Left ventricle myocardium inferior (tissue), 1 donor: ENCODE measurements at regions not wholly inside any gene's neighbourhood (a gene's known extent, or its start where the extent isn't known, plus 50 kb on each side); places are given as distances from the start of the nearest gene placed in this dataset.
"Not testable (repeated sequence)": the region's sequence is repeated elsewhere in the genome, so short reads cannot be mapped to it uniquely, and the experiment has no call there.

Experiments used
- DNase-seq: peaks from one replicate; pipeline ENCODE4 v3.0.0-alpha.2; 2020
- H3K27ac ChIP-seq: fragments of 200-600 bp; replicated peaks from 2 replicates; pipeline ENCODE4 v1.8.0; 2021
- H3K27me3 ChIP-seq: fragments of 200-600 bp; 2 replicates; pipeline ENCODE4 v1.8.0; 2021; ENCODE audit warnings: low read depth
- H3K36me3 ChIP-seq: fragments of 200-600 bp; 2 replicates; pipeline ENCODE4 v1.8.0; 2021
- H3K4me1 ChIP-seq: fragments of 200-600 bp; 2 replicates; pipeline ENCODE4 v1.8.0; 2021
- H3K4me3 ChIP-seq: fragments of 200-600 bp; 2 replicates; pipeline ENCODE4 v1.8.0; 2021; ENCODE audit warnings: mild to moderate bottlenecking, moderate library complexity
- H3K9me3 ChIP-seq: fragments of 200-600 bp; replicated peaks from 2 replicates; pipeline ENCODE4 v1.8.0; 2021
- intact Hi-C: fragments of 100-400 bp; cut with micrococcal nuclease; formaldehyde crosslinking; loops from one replicate; pipeline ENCODE4 v1.11.0; 2022
- TF ChIP-seq, protein P1 (sequence below): fragments of 200-600 bp; IDR thresholded peaks from 2 replicates; pipeline ENCODE4 v1.8.0; 2021; ENCODE audit warnings: antibody characterized with exemption, mild to moderate bottlenecking, borderline replicate concordance
- donor health status: DM: no; HTN: yes; CAD: no; lungs with severe emphysema.

DNA sequence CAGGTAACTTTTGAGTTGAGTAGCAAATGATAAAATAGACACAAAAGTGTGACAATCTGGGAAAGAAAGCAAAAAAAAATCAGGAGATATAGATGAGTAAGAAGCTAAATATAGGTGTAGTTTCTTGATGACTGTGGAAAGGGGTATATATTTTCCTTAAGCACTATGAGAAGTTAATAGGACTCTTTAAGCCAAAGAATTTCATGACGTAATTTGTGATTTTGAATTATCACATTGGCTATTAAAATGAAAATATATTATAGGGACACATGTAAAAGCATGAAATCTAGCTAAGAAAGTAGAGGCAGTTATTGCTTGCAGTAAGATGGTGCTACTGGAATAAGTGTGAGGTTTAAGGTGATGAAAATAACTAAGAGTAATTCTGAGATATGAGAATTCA is 759.1 kb downstream of the KCNT2 start:
- no peaks in the 10 kb centered on the region for H3K4me1 ChIP-seq
- DNase-seq = no peak
- H3K36me3 ChIP-seq = no peaks in the 10 kb centered on the region
- H3K9me3 ChIP-seq = peaks cover 3% of the 10 kb centered on the region
- TF ChIP-seq, protein P1, sequence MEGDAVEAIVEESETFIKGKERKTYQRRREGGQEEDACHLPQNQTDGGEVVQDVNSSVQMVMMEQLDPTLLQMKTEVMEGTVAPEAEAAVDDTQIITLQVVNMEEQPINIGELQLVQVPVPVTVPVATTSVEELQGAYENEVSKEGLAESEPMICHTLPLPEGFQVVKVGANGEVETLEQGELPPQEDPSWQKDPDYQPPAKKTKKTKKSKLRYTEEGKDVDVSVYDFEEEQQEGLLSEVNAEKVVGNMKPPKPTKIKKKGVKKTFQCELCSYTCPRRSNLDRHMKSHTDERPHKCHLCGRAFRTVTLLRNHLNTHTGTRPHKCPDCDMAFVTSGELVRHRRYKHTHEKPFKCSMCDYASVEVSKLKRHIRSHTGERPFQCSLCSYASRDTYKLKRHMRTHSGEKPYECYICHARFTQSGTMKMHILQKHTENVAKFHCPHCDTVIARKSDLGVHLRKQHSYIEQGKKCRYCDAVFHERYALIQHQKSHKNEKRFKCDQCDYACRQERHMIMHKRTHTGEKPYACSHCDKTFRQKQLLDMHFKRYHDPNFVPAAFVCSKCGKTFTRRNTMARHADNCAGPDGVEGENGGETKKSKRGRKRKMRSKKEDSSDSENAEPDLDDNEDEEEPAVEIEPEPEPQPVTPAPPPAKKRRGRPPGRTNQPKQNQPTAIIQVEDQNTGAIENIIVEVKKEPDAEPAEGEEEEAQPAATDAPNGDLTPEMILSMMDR = no peak
- no peak overlapping the region for H3K4me3 ChIP-seq
- H3K27me3 ChIP-seq = no peaks in the 10 kb centered on the region
- H3K27ac ChIP-seq = no peak overlapping the region
- intact Hi-C loops = no loop called here

GRCh38 chr1:195847957-195848875 is 760.0 kb downstream of the KCNT2 start:
- H3K4me3 ChIP-seq, H3K27ac ChIP-seq, intact Hi-C loops, H3K9me3 ChIP-seq, DNase-seq, H3K36me3 ChIP-seq, H3K4me1 ChIP-seq, H3K27me3 ChIP-seq: not testable (repeated sequence)

DNA sequence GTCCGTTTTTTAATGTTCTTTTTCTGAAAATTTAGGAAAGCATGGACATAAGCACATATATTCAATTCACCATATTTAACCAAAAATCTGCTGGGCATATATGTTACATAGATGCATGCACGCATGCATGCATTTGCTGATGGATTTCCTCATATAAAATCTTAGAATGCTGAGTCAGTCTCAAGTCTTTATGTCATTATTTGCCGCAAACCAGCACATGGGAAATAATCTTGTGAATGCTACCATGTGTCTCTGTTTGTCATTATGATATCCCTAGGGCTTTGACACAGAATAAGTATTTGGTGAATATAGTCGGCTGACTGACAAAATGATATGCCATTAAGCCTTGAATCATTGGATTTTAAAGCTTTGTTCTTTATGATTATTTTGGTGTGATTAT is 776.5 kb downstream of the KCNT2 start:
- DNase-seq = no peak
- no peak overlapping the region for H3K4me3 ChIP-seq
- intact Hi-C loops = no loop called here
- H3K27ac ChIP-seq = no peak overlapping the region
- H3K9me3 ChIP-seq = no peaks in the 10 kb centered on the region
- H3K36me3 ChIP-seq = no peaks in the 10 kb centered on the region
- TF ChIP-seq, protein P1 = no peak
- no peaks in the 10 kb centered on the region for H3K4me1 ChIP-seq
- no peaks in the 10 kb centered on the region for H3K27me3 ChIP-seq

DNA sequence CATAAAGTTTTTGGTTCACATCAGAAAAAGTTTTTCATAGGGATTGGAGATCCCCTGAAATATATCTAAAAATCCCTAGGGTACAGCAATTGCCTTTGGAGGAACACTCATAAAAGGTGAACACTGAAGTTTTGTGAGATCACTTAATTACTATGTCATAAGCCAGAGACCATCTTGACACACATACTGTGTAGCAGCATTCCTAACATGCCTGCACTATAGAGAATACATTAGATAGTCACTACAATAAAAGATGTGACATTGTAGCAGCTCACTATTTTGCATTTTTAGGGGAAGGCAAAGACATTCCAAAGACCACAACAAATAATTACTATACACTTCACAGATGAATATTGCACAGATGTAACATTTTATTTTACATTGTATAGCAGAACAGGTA is 779.9 kb downstream of the KCNT2 start:
- Histone ChIP-seq H3K9me3 (no peaks in the 10 kb centered on the region), H3K27me3 (no peaks in the 10 kb centered on the region), H3K4me1 (no peaks in the 10 kb centered on the region), H3K27ac (no peak overlapping the region), H3K4me3 (no peak overlapping the region), H3K36me3 (no peaks in the 10 kb centered on the region)
- TF ChIP-seq, protein P1 = no peak
- intact Hi-C loops = no loop called here
- DNase-seq = no peak

DNA sequence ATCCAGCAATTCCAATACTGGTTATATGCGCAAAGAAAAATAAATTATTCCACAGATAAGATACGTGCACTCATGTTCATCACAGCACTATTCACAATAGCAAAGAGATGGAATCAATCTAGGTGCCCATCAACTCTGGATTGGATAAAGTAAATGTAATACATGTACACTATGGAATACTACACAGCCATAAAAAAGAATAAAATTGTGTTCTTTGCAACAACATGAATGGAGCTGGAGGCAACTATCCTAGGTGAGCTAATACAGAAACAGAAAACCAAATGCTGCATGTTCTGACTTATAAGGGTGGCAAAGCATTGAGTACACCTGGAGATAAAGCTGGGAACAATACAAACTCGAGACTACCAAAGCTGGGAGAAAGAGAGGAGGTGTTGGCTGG is 787.3 kb downstream of the KCNT2 start:
- H3K27ac ChIP-seq = no peak overlapping the region
- no peaks in the 10 kb centered on the region for H3K36me3 ChIP-seq
- intact Hi-C loops = no loop called here
- no peaks in the 10 kb centered on the region for H3K27me3 ChIP-seq
- H3K9me3 ChIP-seq = peaks cover 42% of the 10 kb centered on the region
- TF ChIP-seq, protein P1 = no peak
- no peak overlapping the region for H3K4me3 ChIP-seq
- H3K4me1 ChIP-seq = no peaks in the 10 kb centered on the region
- no peak for DNase-seq

- no peak overlapping the region for H3K27ac ChIP-seq
- no peak for DNase-seq
- H3K36me3 ChIP-seq = no peaks in the 10 kb centered on the region
- intact Hi-C loops = no loop called here
- H3K9me3 ChIP-seq = no peaks in the 10 kb centered on the region
- no peak overlapping the region for H3K4me3 ChIP-seq
- no peaks in the 10 kb centered on the region for H3K27me3 ChIP-seq
- TF ChIP-seq, protein P1 = no peak
- H3K4me1 ChIP-seq = no peaks in the 10 kb centered on the region
Observed at GRCh38 chr1:195806060-195806459, 802.2 kb downstream of the KCNT2 start.
